OCI-LY7 (cell line): ENCODE measurements at regions not wholly inside any gene's neighbourhood (a gene's known extent, or its start where the extent isn't known, plus 50 kb on each side); places are given as distances from the start of the nearest gene placed in this dataset.

ENCODE experiments used
- EZH2phosphoT487 ChIP-seq: fragments of 200-600 bp; sonication (generic); IDR thresholded peaks from 2 replicates; pipeline ENCODE4 v1.6.1; 2018; ENCODE audit warnings: low read depth, borderline replicate concordance, mild to moderate bottlenecking, mixed run types, antibody characterized with exemption, low read length, moderate library complexity, mixed read lengths
- TF ChIP-seq, protein P1 (sequence below): fragments of 200-600 bp; sonication (generic); conservative IDR thresholded peaks from 2 replicates; pipeline ENCODE4 v1.5.1; 2014; ENCODE audit warnings: mild to moderate bottlenecking, antibody characterized with exemption, low read length, moderate library complexity, mixed read lengths

DNA sequence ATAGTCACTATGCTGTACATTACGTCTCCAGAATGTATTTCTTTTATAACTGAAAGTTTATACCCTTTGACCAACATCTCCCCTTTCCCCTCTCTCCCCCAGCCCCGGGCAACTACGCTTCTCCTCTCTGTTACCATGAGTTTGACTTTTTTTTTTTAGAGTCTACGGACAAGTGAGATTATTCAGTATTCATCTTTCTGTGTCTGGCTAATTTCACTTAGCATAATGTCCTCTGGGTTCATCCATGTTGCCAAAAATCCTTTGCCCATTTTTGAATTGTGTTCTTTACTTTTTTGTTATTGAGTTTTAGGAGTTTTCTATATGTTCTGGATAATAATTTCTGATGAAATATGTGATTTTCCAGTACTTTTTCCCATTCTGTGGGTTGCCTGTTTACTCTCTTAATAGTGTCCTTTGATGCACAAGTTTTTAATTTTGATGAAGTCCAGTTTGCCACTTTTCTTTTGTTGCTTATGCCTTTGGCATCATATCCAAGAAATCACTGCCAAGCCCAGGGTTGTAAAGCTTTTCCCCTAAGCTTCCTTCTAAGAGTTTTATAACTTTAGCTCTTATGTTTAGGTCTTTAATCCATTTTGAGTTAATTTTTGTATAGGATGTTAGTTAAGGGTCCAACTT lies 126.7 kb upstream of the NSMCE3 start:
- TF ChIP-seq, protein P1, sequence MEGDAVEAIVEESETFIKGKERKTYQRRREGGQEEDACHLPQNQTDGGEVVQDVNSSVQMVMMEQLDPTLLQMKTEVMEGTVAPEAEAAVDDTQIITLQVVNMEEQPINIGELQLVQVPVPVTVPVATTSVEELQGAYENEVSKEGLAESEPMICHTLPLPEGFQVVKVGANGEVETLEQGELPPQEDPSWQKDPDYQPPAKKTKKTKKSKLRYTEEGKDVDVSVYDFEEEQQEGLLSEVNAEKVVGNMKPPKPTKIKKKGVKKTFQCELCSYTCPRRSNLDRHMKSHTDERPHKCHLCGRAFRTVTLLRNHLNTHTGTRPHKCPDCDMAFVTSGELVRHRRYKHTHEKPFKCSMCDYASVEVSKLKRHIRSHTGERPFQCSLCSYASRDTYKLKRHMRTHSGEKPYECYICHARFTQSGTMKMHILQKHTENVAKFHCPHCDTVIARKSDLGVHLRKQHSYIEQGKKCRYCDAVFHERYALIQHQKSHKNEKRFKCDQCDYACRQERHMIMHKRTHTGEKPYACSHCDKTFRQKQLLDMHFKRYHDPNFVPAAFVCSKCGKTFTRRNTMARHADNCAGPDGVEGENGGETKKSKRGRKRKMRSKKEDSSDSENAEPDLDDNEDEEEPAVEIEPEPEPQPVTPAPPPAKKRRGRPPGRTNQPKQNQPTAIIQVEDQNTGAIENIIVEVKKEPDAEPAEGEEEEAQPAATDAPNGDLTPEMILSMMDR = no peak
- TF ChIP-seq EZH2phosphoT487 = no peak
